NCI-H82 treated with DMSO at 0.1 percent for 48 hours (cell line): ENCODE measurements at regions not wholly inside any gene's neighbourhood (a gene's known extent, or its start where the extent isn't known, plus 50 kb on each side); places are given as distances from the start of the nearest gene placed in this dataset.
A peak's percentile ranks its signal among the peaks of the same experiment; 100 is the strongest.

ENCODE experiments used
- DNase-seq: peaks from one replicate; lab custom pipeline; 2025; ENCODE audit not compliant: unreplicated experiment; lab: John Stamatoyannopoulos, UW

- DNase-seq, result peak; percentile 65
These were observed 367.9 kb upstream of the PROK2 start for GRCh38 chr3:72152551-72153476.

- DNase-seq, result no peak
These were observed 366.7 kb upstream of the PROK2 start for GRCh38 chr3:72151465-72152238.

- no peak for DNase-seq
These were observed 365.9 kb upstream of the PROK2 start for GRCh38 chr3:72150634-72151412.

- DNase-seq, result no peak
These were observed 364.8 kb upstream of the PROK2 start for GRCh38 chr3:72149645-72150300.

- no peak for DNase-seq
These were observed 362.7 kb upstream of the PROK2 start for GRCh38 chr3:72147600-72147999.

GRCh38 chr3:72145506-72146380, 360.8 kb upstream of the PROK2 start:
- DNase-seq, result no peak

- peak; percentile 45 for DNase-seq
These were observed 360.0 kb upstream of the PROK2 start for GRCh38 chr3:72144773-72145505.

GRCh38 chr3:72143966-72144717, 359.2 kb upstream of the PROK2 start:
- DNase-seq, result no peak

- no peak for DNase-seq
These were observed 358.4 kb upstream of the PROK2 start for GRCh38 chr3:72143322-72143721.

GRCh38 chr3:72142028-72142427, 357.1 kb upstream of the PROK2 start:
- DNase-seq, result no peak

GRCh38 chr3:72141264-72141663, 356.3 kb upstream of the PROK2 start:
- no peak for DNase-seq

GRCh38 chr3:72139316-72139715, 354.4 kb upstream of the PROK2 start:
- no peak for DNase-seq

- DNase-seq, result no peak
These were observed 353.2 kb upstream of the PROK2 start for GRCh38 chr3:72137865-72138861.

- DNase-seq, result no peak
These were observed 350.7 kb upstream of the PROK2 start for GRCh38 chr3:72135636-72136035.

GRCh38 chr3:72134989-72135451, 350.1 kb upstream of the PROK2 start:
- DNase-seq, result no peak

GRCh38 chr3:72133329-72134011, 348.5 kb upstream of the PROK2 start:
- no peak for DNase-seq

GRCh38 chr3:72131899-72132298, 347.0 kb upstream of the PROK2 start:
- no peak for DNase-seq
